ENCODE measurements at regions not wholly inside any gene's neighbourhood (a gene's known extent, or its start where the extent isn't known, plus 50 kb on each side); places are given as distances from the start of the nearest gene placed in this dataset.

- no peak for DNase-seq
Observed at GRCh38 chr6:139779988-139780774, 405.7 kb upstream of the CITED2 start.

- no peak for DNase-seq
Observed at GRCh38 chr6:139778688-139779087, 404.2 kb upstream of the CITED2 start.

GRCh38 chr6:139778106-139778505, 403.7 kb upstream of the CITED2 start:
- DNase-seq: no peak

GRCh38 chr6:139777202-139777970, 402.9 kb upstream of the CITED2 start:
- DNase-seq: no peak

- peak in 1 of 2 experiments; percentile 4 for DNase-seq
Observed at GRCh38 chr6:139776041-139776440, 401.6 kb upstream of the CITED2 start.

GRCh38 chr6:139768196-139768595, 393.7 kb upstream of the CITED2 start:
- no peak for DNase-seq

- no peak for DNase-seq
Observed at GRCh38 chr6:139766796-139767195, 392.3 kb upstream of the CITED2 start.

GRCh38 chr6:139765825-139766285, 391.4 kb upstream of the CITED2 start:
- DNase-seq: no peak

- no peak for DNase-seq
Observed at GRCh38 chr6:139764498-139764986, 390.1 kb upstream of the CITED2 start.

- DNase-seq: no peak
Observed at GRCh38 chr6:139763468-139764210, 389.2 kb upstream of the CITED2 start.

GRCh38 chr6:139762587-139763031, 388.2 kb upstream of the CITED2 start:
- DNase-seq: no peak

GRCh38 chr6:139760128-139760527, 385.7 kb upstream of the CITED2 start:
- DNase-seq: no peak

GRCh38 chr6:139759086-139759485, 384.6 kb upstream of the CITED2 start:
- DNase-seq: no peak

GRCh38 chr6:139758209-139758611, 383.8 kb upstream of the CITED2 start:
- no peak for DNase-seq

- DNase-seq: no peak
Observed at GRCh38 chr6:139757784-139758183, 383.3 kb upstream of the CITED2 start.

- DNase-seq: no peak
Observed at GRCh38 chr6:139756381-139756780, 381.9 kb upstream of the CITED2 start.

GRCh38 chr6:139754898-139755775, 380.7 kb upstream of the CITED2 start:
- no peak for DNase-seq

- DNase-seq: no peak
Observed at GRCh38 chr6:139753198-139753861, 378.9 kb upstream of the CITED2 start.

GRCh38 chr6:139752086-139752485, 377.6 kb upstream of the CITED2 start:
- peak in 1 of 2 experiments; percentile 24 for DNase-seq

GRCh38 chr6:139751179-139751578, 376.7 kb upstream of the CITED2 start:
- DNase-seq: no peak

GRCh38 chr6:139748353-139749146, 374.1 kb upstream of the CITED2 start:
- DNase-seq: no peak

All from NCI-H2081 (cell line).